ENCODE measurements at regions not wholly inside any gene's neighbourhood (a gene's known extent, or its start where the extent isn't known, plus 50 kb on each side); places are given as distances from the start of the nearest gene placed in this dataset.

- DNase-seq, result no peak
Measured at GRCh38 chr18:39072970-39073369, 1507.4 kb upstream of the CELF4 start.

GRCh38 chr18:39062426-39062825 is 1496.8 kb upstream of the CELF4 start:
- no peak for DNase-seq

- no peak for DNase-seq
Measured at GRCh38 chr18:39058386-39059000, 1492.9 kb upstream of the CELF4 start.

GRCh38 chr18:39057423-39058064 is 1491.9 kb upstream of the CELF4 start:
- no peak for DNase-seq

DNA sequence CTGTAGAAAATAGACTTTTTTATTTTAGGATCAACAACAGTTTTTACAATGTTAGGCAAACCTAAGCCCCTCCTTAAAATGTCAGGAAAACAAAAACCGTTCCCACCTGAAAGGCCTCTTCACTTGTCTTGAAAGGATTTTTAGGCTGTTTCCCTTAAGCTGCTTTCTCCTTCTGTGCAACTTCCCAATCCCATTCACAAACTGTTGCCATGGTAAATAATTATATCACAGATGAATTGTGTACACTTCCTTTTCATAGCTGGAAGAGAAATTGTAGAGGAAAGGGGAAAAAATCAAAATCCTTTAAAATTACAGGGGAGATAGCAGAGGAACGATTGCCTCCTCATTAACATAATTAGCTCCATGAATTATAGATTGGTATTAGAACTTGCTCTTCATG is 1488.0 kb upstream of the CELF4 start:
- DNase-seq, result no peak

DNA sequence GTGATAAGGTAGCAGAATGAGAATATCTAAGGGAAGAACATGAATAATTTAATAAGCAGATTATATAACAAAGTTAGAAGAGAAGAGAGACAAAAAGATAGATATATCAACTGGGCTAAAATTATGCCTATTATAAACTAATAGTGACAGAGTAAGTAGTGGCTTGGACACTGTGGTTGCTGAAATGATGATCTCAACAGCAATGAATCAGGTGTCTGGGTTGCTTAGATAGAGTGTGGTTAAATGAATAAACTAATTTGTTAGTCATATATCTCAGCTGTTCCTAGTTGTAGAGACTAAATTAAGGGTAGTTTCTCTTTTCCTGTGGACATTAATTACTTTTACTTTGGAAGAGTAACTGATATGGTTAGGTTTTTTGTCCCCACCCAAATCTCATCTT is 1485.4 kb upstream of the CELF4 start:
- no peak for DNase-seq

DNA sequence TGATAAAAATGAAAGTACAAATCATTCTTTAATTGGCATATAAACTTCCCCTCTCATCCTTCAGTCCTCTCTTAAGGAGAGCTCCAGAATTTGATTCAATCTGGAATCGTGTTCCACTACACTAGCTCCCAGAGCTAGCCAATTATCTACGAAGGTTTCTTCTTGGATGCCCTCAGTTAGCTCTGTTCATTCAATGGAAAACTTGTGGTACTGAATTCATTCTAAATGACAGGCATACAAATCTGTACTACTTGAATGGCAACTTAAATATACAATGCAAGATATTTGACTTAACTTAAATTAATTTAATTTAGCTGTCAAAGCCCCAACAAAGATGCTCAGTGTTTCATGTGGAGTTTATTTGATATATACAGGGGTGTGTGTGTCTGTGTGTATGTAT is 1474.2 kb upstream of the CELF4 start:
- no peak for DNase-seq

DNA sequence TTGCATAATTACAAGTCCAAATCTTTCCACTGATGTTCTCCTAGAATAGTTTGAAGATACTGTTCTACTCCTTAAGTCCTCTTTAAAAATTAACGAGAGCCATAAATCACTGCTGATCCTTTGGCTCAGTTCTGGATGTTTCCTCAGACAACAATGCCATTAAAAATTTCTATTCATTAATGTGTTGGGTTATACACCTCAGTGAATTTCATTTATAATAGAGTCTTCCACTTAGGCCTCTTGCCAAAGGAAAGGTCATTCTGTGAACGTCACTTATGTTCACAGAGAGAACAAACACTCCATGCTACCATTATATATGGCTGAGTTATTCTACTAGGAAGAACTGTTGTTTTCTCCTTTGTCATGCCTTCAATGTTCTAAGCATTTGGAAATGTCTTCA is 1472.3 kb upstream of the CELF4 start:
- DNase-seq, result no peak

DNA sequence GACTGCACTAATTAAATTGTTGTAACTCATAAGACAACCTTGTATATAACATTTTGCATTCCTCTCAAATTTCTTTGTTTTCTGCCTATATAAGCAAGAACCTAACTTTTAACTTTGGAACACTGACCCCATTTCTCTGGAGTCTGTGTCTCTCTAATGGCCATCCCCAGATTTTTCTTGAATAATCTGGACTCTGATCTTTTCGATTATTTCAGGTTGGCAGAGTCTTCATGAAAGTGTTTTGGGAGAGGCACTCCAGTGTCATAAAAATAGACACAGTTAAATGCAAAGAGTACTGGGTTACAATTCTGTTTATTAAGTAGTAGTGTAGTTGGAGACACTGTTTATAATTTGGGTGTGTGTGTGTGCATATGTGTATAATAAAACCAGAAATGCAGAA is 1467.7 kb upstream of the CELF4 start:
- DNase-seq, result no peak

- no peak for DNase-seq
Measured at GRCh38 chr18:39031647-39032046, 1466.0 kb upstream of the CELF4 start.

- no peak for DNase-seq
Measured at GRCh38 chr18:39030124-39030655, 1464.6 kb upstream of the CELF4 start.

DNA sequence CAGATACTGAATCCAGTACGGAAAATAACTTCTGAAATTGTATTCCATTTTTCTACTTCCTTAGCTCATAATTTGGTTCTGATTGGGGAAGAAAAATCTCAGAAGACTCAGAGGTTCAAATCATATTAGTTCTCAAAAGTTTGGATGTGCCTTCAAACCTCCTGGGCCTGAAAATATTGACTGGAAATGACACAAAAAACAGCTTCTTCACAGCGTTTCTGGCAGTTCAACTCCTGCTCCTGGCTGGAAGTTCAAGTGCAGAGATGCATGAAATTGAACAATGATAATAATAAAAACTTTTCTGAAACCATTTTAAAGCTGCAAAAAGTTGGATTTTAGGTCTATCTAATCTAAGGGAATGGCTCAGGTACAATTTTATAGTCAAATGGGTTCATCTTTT is 1459.9 kb upstream of the CELF4 start:
- no peak for DNase-seq

DNA sequence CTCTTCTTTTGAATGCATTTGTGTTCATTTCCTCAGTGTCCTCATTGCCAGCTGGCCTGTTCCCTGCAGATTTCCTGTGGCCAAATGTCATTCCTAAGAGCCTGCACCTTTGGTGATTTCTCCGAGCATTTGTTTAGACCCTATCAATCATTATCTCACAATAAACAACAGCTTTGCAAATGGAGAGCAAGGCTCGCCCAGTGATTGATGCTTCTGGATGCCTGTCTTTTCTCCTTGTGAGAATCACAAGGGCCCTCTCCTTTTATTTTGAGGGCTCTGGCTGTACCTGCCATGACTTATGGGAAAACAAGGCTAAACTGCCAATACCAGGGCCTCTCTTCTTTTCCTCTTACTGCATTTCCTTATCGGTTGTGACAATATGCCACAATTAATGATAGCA is 1454.4 kb upstream of the CELF4 start:
- no peak for DNase-seq

GRCh38 chr18:39007031-39007902 is 1441.7 kb upstream of the CELF4 start:
- DNase-seq, result no peak

DNA sequence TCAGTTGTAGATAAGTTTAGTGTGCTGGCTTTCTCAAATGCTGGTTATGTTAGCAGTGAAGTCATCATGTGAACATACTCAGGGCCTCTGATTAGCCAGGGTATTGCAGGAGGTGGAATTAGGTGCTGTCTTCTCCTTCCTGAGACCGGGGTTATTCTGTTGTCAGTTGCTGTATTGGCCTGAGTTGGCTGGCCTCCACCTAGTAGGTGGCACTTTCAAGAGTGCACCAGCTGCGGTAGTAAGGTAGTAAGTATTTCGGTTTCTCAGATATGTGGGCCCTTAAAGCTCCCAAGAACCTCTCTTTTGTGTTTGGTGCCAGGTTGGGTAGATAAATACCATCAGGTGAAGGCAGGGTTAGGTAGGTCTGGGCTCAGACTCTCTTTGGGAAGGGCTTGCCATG is 1430.5 kb upstream of the CELF4 start:
- no peak for DNase-seq

DNA sequence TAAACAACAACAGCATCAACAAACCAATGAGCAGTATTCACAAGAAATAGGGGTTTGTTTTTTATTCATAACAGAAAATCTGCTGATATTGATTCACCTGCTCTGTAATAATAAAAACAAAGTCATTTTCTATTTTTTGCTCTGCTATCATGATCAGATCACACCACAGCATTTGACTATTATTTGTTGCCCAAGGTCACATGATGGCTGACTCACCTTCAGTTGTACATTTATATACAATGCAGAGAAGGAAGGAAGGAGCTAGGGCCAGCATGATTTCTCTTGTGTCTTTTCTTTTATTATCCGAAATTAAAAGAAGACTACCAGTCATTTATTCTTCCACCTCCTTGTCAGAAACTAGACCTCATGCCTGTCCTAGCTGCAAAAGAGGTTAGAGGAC is 1427.7 kb upstream of the CELF4 start:
- no peak for DNase-seq

DNA sequence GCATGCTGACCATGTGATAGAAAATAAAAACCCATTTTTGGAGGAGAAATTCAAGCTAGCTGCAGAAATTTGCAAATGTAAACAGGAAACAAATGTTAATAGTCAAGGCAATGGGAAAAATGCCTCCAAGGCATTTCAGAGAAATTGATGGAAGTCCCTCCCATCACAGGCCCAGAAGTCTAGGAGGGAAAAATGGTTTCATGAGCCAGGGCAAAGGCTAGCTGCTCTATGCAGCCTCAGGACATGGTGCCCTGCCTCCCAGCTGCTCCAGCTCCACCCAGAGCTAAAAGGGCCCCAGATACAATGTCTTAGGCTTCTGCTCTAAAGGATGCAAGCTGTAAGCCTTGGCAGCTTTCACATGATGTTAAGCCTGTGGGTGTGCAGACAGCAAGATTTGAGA is 1419.4 kb upstream of the CELF4 start:
- DNase-seq, result no peak

GRCh38 chr18:38982072-38982471 is 1416.5 kb upstream of the CELF4 start:
- no peak for DNase-seq

- no peak for DNase-seq
Measured at GRCh38 chr18:38981389-38981788, 1415.8 kb upstream of the CELF4 start.

- DNase-seq, result no peak
Measured at GRCh38 chr18:38980420-38980819, 1414.8 kb upstream of the CELF4 start.

DNA sequence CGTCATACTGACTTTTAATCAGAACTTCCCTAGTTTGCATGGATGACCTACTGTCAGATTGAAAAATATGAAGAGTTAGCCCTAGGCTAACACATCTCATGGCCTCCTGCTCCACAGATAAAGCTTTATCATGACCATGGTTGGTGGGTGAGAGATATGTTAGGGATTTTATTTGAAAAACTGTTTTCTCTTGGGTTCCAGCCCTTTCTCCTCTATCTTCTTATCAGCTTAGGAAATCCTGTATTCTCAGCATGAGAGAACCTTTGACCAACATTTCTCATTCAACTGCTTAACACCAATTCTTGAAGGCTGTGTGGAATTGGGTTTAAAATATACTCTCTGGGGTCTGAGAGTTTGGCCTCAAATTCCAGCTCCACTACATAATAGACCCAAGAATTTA is 1407.0 kb upstream of the CELF4 start:
- DNase-seq, result no peak

- no peak for DNase-seq
Measured at GRCh38 chr18:38971881-38972280, 1406.3 kb upstream of the CELF4 start.

GRCh38 chr18:38966841-38967240 is 1401.2 kb upstream of the CELF4 start:
- no peak for DNase-seq
